Upper lobe of left lung (tissue), 4 donors: ENCODE measurements at regions not wholly inside any gene's neighbourhood (a gene's known extent, or its start where the extent isn't known, plus 50 kb on each side); places are given as distances from the start of the nearest gene placed in this dataset.

Experiments
- EP300 ChIP-seq, 4 donors: sonication (generic); formaldehyde crosslinking; IDR thresholded peaks; one replicate each; pipeline ENCODE4 v1.5.1; 2017; ENCODE audit warnings: antibody characterized with exemption in 4 of 4, control low read depth in 2 of 4
- POLR2A ChIP-seq, 4 donors: fragments of 450-650 bp; IDR thresholded peaks; one replicate each; pipeline ENCODE4 v1.5.1; 2016 to 2017; ENCODE audit warnings: antibody characterized with exemption in 4 of 4, mild to moderate bottlenecking in 2 of 4
- TF ChIP-seq, protein P1 (sequence below), 6 experiments: fragments of 450-650 bp in 4 of 6; fragments of 200-600 bp in 2 of 6; sonication (generic) in 2 of 6; IDR thresholded peaks; one replicate each; pipeline ENCODE4 v1.5.1; 2016 to 2019; ENCODE audit warnings: antibody characterized with exemption in 6 of 6

- TF ChIP-seq, protein P1, sequence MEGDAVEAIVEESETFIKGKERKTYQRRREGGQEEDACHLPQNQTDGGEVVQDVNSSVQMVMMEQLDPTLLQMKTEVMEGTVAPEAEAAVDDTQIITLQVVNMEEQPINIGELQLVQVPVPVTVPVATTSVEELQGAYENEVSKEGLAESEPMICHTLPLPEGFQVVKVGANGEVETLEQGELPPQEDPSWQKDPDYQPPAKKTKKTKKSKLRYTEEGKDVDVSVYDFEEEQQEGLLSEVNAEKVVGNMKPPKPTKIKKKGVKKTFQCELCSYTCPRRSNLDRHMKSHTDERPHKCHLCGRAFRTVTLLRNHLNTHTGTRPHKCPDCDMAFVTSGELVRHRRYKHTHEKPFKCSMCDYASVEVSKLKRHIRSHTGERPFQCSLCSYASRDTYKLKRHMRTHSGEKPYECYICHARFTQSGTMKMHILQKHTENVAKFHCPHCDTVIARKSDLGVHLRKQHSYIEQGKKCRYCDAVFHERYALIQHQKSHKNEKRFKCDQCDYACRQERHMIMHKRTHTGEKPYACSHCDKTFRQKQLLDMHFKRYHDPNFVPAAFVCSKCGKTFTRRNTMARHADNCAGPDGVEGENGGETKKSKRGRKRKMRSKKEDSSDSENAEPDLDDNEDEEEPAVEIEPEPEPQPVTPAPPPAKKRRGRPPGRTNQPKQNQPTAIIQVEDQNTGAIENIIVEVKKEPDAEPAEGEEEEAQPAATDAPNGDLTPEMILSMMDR (IDR thresholded peaks at IDR 0.05), result no peak
- TF ChIP-seq EP300 (IDR thresholded peaks at IDR 0.05), result no peak
- TF ChIP-seq POLR2A (IDR thresholded peaks at IDR 0.05), result no peak
Measured at GRCh38 chr2:65656160-65656718, 223.8 kb upstream of the SPRED2 start.
